ENCODE measurements at regions not wholly inside any gene's neighbourhood (a gene's known extent, or its start where the extent isn't known, plus 50 kb on each side); places are given as distances from the start of the nearest gene placed in this dataset.
"Not testable (repeated sequence)": the region's sequence is repeated elsewhere in the genome, so short reads cannot be mapped to it uniquely, and the experiment has no call there.

- DNase-seq: no peak
These were observed 629.2 kb downstream of the UQCRFS1 start for GRCh38 chr19:28583713-28584112.

- no peak for DNase-seq
These were observed 629.7 kb downstream of the UQCRFS1 start for GRCh38 chr19:28583242-28583641.

- DNase-seq: no peak
These were observed 630.2 kb downstream of the UQCRFS1 start for GRCh38 chr19:28582796-28583195.

- no peak for DNase-seq
These were observed 630.6 kb downstream of the UQCRFS1 start for GRCh38 chr19:28582344-28582743.

GRCh38 chr19:28581468-28581770 lies 631.5 kb downstream of the UQCRFS1 start:
- DNase-seq: no peak

GRCh38 chr19:28578786-28579505 lies 634.0 kb downstream of the UQCRFS1 start:
- no peak for DNase-seq

- DNase-seq: no peak
These were observed 634.7 kb downstream of the UQCRFS1 start for GRCh38 chr19:28578208-28578607.

GRCh38 chr19:28577666-28578065 lies 635.3 kb downstream of the UQCRFS1 start:
- DNase-seq: no peak

- no peak for DNase-seq
These were observed 635.7 kb downstream of the UQCRFS1 start for GRCh38 chr19:28577233-28577632.

GRCh38 chr19:28575816-28576215 lies 637.1 kb downstream of the UQCRFS1 start:
- DNase-seq: no peak

- DNase-seq: not testable (repeated sequence)
These were observed 637.6 kb downstream of the UQCRFS1 start for GRCh38 chr19:28575312-28575711.

GRCh38 chr19:28574212-28574611 lies 638.7 kb downstream of the UQCRFS1 start:
- DNase-seq: no peak

GRCh38 chr19:28569132-28570131 lies 643.5 kb downstream of the UQCRFS1 start:
- no peak for DNase-seq

GRCh38 chr19:28567834-28568233 lies 645.1 kb downstream of the UQCRFS1 start:
- no peak for DNase-seq

- no peak for DNase-seq
These were observed 648.7 kb downstream of the UQCRFS1 start for GRCh38 chr19:28563964-28564921.

- no peak for DNase-seq
These were observed 652.2 kb downstream of the UQCRFS1 start for GRCh38 chr19:28560786-28561185.

- no peak for DNase-seq
These were observed 654.2 kb downstream of the UQCRFS1 start for GRCh38 chr19:28558783-28559182.

- DNase-seq: no peak
These were observed 656.6 kb downstream of the UQCRFS1 start for GRCh38 chr19:28556371-28556770.

GRCh38 chr19:28555317-28555716 lies 657.6 kb downstream of the UQCRFS1 start:
- DNase-seq: no peak

- DNase-seq: no peak
These were observed 658.4 kb downstream of the UQCRFS1 start for GRCh38 chr19:28554321-28555091.

- DNase-seq: no peak
These were observed 659.2 kb downstream of the UQCRFS1 start for GRCh38 chr19:28553764-28554163.

- no peak for DNase-seq
These were observed 659.9 kb downstream of the UQCRFS1 start for GRCh38 chr19:28553005-28553404.

Measured in activated CD8-positive, alpha-beta memory T cell treated with anti-CD3 and anti-CD28 coated beads, Interleukin-2, amount 50 U/mL, for 48 hours (primary cell).